ENCODE measurements at regions not wholly inside any gene's neighbourhood (a gene's known extent, or its start where the extent isn't known, plus 50 kb on each side); places are given as distances from the start of the nearest gene placed in this dataset.

- DNase-seq = no peak
Observed at GRCh38 chr12:86838711-86839110, 582.5 kb upstream of the MGAT4C start.

- DNase-seq = no peak
Observed at GRCh38 chr12:86838260-86838659, 582.1 kb upstream of the MGAT4C start.

- DNase-seq = no peak
Observed at GRCh38 chr12:86837246-86837645, 581.1 kb upstream of the MGAT4C start.

GRCh38 chr12:86834217-86834616, 578.0 kb upstream of the MGAT4C start:
- DNase-seq = no peak

- DNase-seq = no peak
Observed at GRCh38 chr12:86827409-86827808, 571.2 kb upstream of the MGAT4C start.

- DNase-seq = no peak
Observed at GRCh38 chr12:86826051-86826450, 569.9 kb upstream of the MGAT4C start.

- no peak for DNase-seq
Observed at GRCh38 chr12:86801439-86801838, 545.2 kb upstream of the MGAT4C start.

GRCh38 chr12:86799616-86800015, 543.4 kb upstream of the MGAT4C start:
- DNase-seq = no peak

GRCh38 chr12:86796550-86796949, 540.4 kb upstream of the MGAT4C start:
- DNase-seq = no peak

GRCh38 chr12:86788661-86789060, 532.5 kb upstream of the MGAT4C start:
- DNase-seq = no peak

GRCh38 chr12:86787419-86787818, 531.2 kb upstream of the MGAT4C start:
- DNase-seq = no peak

- no peak for DNase-seq
Observed at GRCh38 chr12:86777325-86777724, 521.1 kb upstream of the MGAT4C start.

GRCh38 chr12:86774841-86775388, 518.7 kb upstream of the MGAT4C start:
- DNase-seq = no peak

- DNase-seq = no peak
Observed at GRCh38 chr12:86772696-86773095, 516.5 kb upstream of the MGAT4C start.

- no peak for DNase-seq
Observed at GRCh38 chr12:86770871-86771270, 514.7 kb upstream of the MGAT4C start.

GRCh38 chr12:86748894-86749293, 492.7 kb upstream of the MGAT4C start:
- no peak for DNase-seq

GRCh38 chr12:86744547-86745212, 488.5 kb upstream of the MGAT4C start:
- no peak for DNase-seq

- no peak for DNase-seq
Observed at GRCh38 chr12:86743875-86744536, 487.8 kb upstream of the MGAT4C start.

- DNase-seq = no peak
Observed at GRCh38 chr12:86741531-86741930, 485.3 kb upstream of the MGAT4C start.

GRCh38 chr12:86735851-86736250, 479.7 kb upstream of the MGAT4C start:
- DNase-seq = no peak

GRCh38 chr12:86735072-86735471, 478.9 kb upstream of the MGAT4C start:
- DNase-seq = no peak

GRCh38 chr12:86730233-86730632, 474.0 kb upstream of the MGAT4C start:
- DNase-seq = no peak

- no peak for DNase-seq
Observed at GRCh38 chr12:86729739-86730138, 473.5 kb upstream of the MGAT4C start.

GRCh38 chr12:86727160-86727559, 471.0 kb upstream of the MGAT4C start:
- no peak for DNase-seq

GRCh38 chr12:86724716-86725115, 468.5 kb upstream of the MGAT4C start:
- no peak for DNase-seq

All from NCI-H774 (cell line).